ENCODE measurements at regions not wholly inside any gene's neighbourhood (a gene's known extent, or its start where the extent isn't known, plus 50 kb on each side); places are given as distances from the start of the nearest gene placed in this dataset.
"Not testable (repeated sequence)": the region's sequence is repeated elsewhere in the genome, so short reads cannot be mapped to it uniquely, and the experiment has no call there.

GRCh38 chr15:34528055-34528754 lies 55.2 kb downstream of the GOLGA8B start:
- not testable (repeated sequence) for DNase-seq

- not testable (repeated sequence) for DNase-seq
Measured at GRCh38 chr15:34527641-34528040, 55.8 kb downstream of the GOLGA8B start.

- not testable (repeated sequence) for DNase-seq
Measured at GRCh38 chr15:34523849-34524248, 59.6 kb downstream of the GOLGA8B start.

- DNase-seq: not testable (repeated sequence)
Measured at GRCh38 chr15:34522601-34523000, 60.9 kb downstream of the GOLGA8B start.

GRCh38 chr15:34521802-34522485 lies 61.5 kb downstream of the GOLGA8B start:
- not testable (repeated sequence) for DNase-seq

- no peak for DNase-seq
Measured at GRCh38 chr15:34520566-34520965, 62.9 kb downstream of the GOLGA8B start.

GRCh38 chr15:34520010-34520409 lies 63.4 kb downstream of the GOLGA8B start:
- not testable (repeated sequence) for DNase-seq

GRCh38 chr15:34514251-34514670 lies 69.2 kb downstream of the GOLGA8B start:
- DNase-seq: peak; percentile 12

GRCh38 chr15:34512628-34513027 lies 70.8 kb downstream of the GOLGA8B start:
- no peak for DNase-seq

GRCh38 chr15:34501131-34501530 lies 63.5 kb upstream of the GOLGA8A start:
- DNase-seq: no peak

GRCh38 chr15:34496207-34496995 lies 58.8 kb upstream of the GOLGA8A start:
- DNase-seq: no peak

GRCh38 chr15:34495707-34496106 lies 58.1 kb upstream of the GOLGA8A start:
- not testable (repeated sequence) for DNase-seq

GRCh38 chr15:34494084-34494399 lies 56.4 kb upstream of the GOLGA8A start:
- no peak for DNase-seq

GRCh38 chr15:34493001-34493400 lies 55.4 kb upstream of the GOLGA8A start:
- no peak for DNase-seq

- not testable (repeated sequence) for DNase-seq
Measured at GRCh38 chr15:34491488-34491887, 53.9 kb upstream of the GOLGA8A start.

GRCh38 chr15:34490417-34491193 lies 53.0 kb upstream of the GOLGA8A start:
- DNase-seq: no peak

GRCh38 chr15:34488973-34489959 lies 51.7 kb upstream of the GOLGA8A start:
- not testable (repeated sequence) for DNase-seq

Measured in CD4-positive, alpha-beta T cell treated with Interleukin-6 for 4 hours (primary cell).